HG02798 (cell line): ENCODE measurements at regions not wholly inside any gene's neighbourhood (a gene's known extent, or its start where the extent isn't known, plus 50 kb on each side); places are given as distances from the start of the nearest gene placed in this dataset.

Experiments
- ATAC-seq: cut with Tn5 transposase; IDR thresholded peaks from one replicate; pipeline ENCODE4 v1.9.1; 2021; ENCODE audit warnings: mild to moderate bottlenecking; ENCODE audit not compliant: unreplicated experiment, poor library complexity

DNA sequence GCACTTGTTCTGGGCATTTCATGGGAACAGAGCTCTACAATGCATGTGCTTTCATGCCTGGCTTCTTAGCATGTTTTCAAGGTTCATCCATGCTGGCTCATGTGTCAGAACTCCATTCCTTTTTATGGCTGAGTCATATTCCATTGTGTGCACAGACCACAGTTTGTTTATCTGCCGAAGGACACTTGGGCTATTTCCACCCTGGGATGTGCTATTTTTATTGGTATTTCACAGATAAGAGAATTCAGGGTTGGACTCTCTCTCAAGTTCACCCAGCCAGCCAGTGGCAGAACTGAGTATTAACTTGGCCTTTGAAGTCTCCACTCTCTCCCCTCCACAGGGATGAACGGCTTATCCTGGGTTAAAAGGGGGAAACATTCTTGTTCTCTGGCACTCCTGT lies 190.7 kb upstream of the GPR26 start:
- ATAC-seq = no peak

GRCh38 chr10:123478116-123478515 lies 188.0 kb upstream of the GPR26 start:
- ATAC-seq = no peak

DNA sequence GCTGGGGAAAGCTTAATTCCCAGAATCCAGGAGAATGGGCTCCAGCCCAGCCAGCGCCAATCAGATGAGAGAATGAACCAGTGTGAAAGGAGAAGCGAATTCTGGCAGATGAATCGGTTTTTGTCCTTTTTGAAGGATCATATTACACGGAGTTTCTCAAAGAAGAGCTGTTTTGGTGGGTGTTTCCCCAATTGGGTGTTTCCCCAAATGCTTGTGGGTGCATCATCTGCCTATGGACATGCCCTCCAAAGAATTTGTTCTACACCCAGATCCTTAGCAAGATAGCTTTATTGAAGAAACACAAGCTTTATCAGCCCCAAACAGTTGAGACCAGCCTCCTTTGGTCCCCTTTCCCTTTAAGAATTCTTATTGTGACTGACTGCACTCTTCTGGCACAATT lies 186.5 kb upstream of the GPR26 start:
- no peak for ATAC-seq

DNA sequence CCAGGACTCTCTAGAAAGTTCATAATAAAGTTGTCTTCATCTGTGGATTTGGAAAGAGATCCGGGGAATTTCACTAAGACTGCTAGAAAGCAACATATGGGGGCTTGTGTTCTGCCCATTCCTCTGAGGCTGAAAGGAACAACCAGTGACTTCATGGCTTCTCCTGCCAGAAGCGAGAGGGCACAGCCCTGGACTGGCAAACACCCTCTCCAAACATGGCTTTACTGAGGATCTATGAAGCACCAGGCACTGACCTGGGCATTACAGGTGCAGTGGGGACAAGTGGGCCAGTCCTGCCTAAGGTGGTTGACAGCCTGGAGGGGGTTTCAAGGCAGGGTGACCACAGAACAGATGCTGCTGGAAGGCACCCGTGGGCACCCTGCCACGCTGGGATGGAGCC lies 185.8 kb upstream of the GPR26 start:
- ATAC-seq = no peak

GRCh38 chr10:123480845-123481244 lies 185.3 kb upstream of the GPR26 start:
- no peak for ATAC-seq

GRCh38 chr10:123484722-123485121 lies 181.4 kb upstream of the GPR26 start:
- no peak for ATAC-seq

GRCh38 chr10:123485341-123485960 lies 180.7 kb upstream of the GPR26 start:
- ATAC-seq = no peak

DNA sequence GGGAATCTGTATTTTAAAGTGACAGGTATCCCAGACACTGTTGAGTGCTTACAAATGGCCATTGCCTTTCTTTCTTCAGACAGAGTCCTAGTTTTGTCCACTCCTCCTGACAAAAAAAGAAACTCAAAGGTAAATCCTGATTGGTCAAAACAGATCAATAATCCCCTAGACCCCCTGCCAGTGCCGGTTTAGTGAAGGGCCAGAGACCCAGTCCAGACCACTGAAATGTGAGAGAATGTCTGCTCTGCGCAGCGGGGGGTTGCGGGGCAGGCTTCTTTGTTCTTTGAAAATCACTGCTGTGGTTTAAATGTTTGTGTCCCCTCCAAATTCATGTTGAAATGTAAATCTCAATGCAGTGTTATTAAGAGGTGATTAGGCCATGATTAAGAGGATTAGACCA lies 177.7 kb upstream of the GPR26 start:
- no peak for ATAC-seq

GRCh38 chr10:123491364-123491763 lies 174.8 kb upstream of the GPR26 start:
- ATAC-seq = no peak

DNA sequence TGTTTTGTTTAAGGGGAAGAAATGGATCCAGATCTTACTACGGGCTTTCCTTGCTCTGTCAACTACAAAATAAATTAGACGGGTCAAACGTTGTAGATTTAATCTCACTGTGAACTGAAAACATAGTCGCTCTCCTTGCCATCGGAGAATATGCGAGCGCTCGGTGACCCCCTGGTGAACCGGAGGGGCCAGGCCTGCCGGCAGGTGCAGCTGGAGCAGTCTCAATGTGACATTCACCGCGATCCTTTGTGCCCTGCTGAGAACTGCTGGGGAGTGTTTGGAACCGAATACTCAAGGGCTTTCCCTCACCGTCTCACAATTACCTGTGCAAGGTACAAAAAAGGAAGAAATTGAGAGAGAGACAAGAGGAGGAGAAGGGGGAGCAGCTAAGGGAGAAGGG lies 174.1 kb upstream of the GPR26 start:
- ATAC-seq = no peak

DNA sequence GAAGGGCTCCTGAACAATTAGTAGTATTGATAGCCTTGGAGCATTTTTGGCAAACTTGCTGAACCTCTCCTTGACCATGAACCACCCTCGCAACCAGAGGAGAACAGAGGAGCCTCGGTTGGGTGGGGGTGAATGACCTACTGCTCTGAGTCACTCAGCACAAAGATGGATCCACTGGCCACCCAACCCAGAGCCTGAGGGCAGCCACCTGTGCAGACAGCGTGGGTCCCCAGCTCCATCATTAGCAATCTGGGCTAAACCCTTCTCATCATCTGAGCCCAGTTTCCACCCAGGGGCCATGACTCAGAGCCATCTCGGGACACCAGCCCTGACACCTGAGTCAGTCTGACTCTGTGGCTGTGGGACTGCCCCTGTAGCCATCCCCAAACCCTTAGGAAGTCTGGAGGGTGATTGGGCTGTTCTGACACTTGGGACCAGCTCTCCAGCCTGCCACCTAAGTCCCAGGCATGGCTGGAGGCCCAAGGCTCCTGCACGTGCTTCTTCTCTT lies 171.8 kb upstream of the GPR26 start:
- ATAC-seq = peak; percentile 53

DNA sequence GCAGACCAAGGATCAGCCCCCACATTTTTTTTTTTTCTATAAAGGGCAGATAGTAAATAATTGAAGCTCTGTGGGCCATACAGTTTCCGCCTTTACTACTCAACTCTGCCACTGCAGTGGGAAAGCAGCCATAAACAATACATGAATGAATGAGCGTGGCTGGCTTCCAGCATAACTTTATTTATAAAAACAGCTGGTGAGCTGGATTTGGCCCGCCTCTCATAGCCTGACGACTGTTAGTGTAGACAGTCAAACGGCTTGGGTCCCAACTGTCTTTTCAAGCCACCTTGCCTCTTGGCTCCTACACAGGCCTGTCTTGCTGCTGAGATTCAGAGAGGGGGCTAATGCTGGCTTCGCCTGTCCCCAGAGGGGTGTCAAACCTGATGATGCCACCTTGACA lies 169.8 kb upstream of the GPR26 start:
- ATAC-seq = no peak

DNA sequence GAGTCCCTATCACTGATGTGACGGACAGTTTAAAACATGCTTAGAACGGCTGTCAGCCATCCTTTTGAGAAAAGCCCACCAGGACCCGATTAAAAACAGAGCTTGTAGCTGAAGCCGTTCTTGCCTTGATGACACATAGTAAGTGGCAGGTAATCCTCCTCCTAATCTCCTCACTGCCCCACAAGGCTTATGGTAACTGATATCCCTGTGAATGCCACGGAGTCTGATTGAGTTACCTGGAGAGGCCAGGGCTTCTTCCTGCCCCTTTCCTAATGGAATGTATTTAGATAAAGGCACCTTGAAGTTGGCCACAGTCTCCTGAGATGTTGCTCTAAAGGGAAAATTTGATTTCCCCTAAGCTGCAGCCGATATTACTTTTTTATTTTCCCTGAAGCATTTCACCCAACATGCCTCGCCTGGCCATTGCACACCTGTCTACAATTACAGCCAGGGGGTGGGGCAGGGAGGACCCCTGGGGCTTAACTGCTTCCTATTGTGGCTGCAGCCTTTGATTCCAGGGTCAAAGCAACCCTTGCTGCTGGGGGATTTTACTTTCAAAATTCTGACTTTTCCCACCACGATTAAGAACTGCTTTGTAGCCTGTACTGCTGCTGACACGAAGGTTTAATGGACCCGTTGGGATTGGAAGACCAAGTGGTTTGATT lies 169.0 kb upstream of the GPR26 start:
- ATAC-seq = no peak

- ATAC-seq = no peak
These were observed 166.0 kb upstream of the GPR26 start for GRCh38 chr10:123500110-123500509.

GRCh38 chr10:123501148-123501547 lies 165.0 kb upstream of the GPR26 start:
- ATAC-seq = no peak

- no peak for ATAC-seq
These were observed 163.2 kb upstream of the GPR26 start for GRCh38 chr10:123502983-123503382.

- ATAC-seq = no peak
These were observed 159.7 kb upstream of the GPR26 start for GRCh38 chr10:123506455-123506854.

DNA sequence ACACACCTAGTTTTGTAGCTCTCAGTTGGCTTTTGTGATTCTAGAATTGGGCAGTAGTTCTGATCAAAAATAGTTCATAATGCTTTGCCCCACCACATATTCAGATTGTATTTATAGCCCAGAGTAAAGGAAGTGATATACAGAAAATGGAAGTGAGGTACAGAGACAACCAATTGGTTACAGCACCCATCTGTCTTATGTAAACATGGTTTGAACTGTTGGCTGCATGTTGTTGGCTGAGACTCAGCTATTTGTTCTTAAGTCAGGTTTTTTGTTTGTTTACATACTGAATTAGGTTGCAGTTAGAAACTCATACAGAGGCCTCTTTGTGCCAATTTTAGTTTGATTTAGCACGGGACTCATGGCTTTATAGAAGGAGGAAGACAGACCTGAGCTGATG lies 158.9 kb upstream of the GPR26 start:
- ATAC-seq = peak; percentile 46

GRCh38 chr10:123509338-123509737 lies 156.8 kb upstream of the GPR26 start:
- ATAC-seq = no peak

DNA sequence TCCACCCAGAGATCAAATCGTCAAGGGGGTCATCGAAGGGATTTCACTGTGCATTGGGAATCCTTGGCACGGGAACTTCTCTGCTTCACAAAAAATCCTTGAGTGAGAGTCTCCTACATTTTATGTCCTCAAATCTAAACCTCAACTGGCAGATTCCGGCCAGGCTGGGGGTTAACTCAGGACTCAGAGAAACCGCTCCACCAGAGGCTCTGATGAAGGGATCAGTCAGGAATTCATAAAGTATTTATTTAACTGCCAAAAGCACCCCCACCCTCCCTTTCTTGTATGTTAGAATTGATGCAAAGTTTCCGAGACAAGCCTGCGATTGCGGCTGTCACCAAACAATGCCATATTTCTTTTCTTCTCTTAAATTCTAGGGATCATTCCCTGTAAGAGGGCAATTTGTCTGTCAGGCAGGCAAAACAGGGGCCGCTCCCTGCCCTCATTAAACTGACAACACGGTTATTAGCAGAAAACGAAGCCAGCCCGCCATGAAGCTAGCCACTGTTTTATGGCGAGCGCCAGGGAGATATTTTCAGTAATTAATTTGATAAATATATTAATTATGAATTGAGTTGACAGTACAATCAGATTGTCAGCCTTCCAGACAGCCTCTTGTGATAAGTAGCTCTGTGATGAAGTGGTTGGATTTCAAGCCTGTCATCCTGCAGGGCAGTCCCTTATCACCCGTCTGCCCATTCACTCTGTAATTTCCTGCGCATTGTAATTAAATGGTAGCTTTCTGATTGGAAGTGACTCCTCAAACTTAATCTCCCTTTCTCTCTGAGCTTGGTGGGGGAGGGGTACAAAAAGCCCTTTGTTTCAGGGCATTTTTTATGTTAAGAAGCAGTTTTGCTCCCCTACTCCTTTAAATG lies 153.0 kb upstream of the GPR26 start:
- ATAC-seq = no peak

DNA sequence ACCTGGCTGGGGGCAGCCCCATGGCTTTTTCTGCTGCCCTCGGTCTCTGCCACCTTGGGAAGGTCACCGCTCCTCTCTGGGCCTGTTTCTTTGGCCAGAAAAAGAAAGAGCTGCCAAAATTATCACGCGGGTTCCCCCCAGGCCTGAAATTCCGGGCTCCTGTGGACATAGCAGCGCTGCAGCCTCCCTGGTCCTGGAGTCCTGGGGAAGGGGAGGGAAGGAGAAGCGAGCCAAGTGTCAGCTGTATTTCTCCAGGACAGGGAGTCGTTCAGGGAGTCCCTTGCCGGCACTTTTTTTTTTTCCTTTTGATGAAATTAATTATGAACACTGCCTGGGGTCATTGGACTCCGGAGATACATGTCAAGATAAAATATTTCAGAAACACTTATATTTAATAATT lies 152.3 kb upstream of the GPR26 start:
- no peak for ATAC-seq
